ENCODE measurements at regions not wholly inside any gene's neighbourhood (a gene's known extent, or its start where the extent isn't known, plus 50 kb on each side); places are given as distances from the start of the nearest gene placed in this dataset.

DNA sequence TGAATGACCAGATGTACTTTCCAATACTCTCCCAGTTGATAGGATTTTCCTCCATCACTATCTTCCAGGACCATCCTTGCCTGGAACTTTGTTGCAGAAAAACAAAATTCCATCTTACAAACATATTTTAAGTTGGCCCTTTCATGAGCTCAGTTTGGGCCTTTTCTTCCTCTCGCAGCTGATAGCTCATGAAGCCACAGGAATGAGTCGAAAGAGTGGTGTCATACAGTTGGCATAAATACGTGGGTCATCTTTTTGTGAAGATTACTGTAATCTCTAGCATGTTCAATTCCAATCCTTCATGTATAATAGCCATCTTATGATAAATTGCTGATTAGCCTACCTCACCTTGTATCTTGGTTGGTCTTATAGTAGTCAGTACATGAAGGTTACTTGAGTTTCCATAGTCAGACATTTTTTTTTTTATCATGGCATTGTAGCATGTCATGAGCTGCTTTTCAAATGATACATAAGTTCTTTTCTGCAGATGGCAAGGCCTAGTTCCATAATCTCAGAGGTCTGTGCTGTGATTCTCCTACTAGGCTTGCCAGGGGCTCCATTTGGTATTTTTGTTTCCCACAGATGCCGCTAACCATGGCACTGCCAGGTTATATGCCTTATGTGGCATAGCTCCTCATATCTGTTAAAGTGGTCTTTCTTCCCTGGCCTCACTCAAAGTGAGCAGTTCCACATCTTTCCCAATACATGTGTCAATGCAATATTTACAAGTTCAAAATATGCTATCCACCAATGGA is 380.6 kb upstream of the DCN start:
- no peak for DNase-seq

GRCh38 chr12:91562476-91562875 is 379.9 kb upstream of the DCN start:
- DNase-seq: no peak

DNA sequence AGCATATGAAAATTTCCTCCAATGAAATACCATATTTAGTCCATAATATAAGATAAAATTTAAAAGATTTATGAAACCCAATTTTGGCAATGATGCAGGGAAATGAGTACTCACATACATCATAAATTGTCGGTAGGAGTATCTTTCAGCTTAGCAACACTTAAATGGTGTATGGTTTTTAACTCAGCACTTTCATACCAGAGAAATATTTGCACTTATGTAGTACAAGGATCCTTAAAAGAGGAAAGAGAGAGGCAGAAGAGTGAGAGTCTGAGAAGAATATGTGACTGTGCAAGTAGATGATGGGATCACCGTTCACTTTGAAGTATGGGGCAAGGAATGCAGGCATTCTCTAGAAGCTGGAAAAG is 379.3 kb upstream of the DCN start:
- DNase-seq: no peak

- DNase-seq: no peak
Measured at GRCh38 chr12:91561301-91561957, 378.8 kb upstream of the DCN start.

- peak; percentile 37 for DNase-seq
Measured at GRCh38 chr12:91556909-91557308, 374.3 kb upstream of the DCN start.

GRCh38 chr12:91555436-91556415 is 373.1 kb upstream of the DCN start:
- DNase-seq: no peak

GRCh38 chr12:91551927-91552326 is 369.3 kb upstream of the DCN start:
- DNase-seq: no peak

DNA sequence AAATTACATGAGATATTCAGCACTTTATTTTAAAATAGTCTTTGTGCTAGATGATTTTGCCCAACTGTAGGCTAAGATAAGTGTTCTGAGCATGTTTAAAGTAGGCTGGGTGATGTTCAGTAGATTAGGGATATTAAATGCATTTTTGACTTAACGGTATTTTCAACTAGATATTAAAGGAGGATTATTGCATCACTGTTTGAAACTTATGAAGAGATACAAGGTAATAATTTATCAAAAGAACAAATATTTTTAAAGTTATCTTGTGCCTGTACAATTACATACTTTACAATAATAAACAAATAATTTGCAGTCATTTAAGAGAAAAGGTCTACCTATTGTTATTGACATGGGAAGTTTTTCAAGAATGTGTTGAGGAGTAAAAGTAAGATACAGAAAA is 368.6 kb upstream of the DCN start:
- DNase-seq: no peak

DNA sequence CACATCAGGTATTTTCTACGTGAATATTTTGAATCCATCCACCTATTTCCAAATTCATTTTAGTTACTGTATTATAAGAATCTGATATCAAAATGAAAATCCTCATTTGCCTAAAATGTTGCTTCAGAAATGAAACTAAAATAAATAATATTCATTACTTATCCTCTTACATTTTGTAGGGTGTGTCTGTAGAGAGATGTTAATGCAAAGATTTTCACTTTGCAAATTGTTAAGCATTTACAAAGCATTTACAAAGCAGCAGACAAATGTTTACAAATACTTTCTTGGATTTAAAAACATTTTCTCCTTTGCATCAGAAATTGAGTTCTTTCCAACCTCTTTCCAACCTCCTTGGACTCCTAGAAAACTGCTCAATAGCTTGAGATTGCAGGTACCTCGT is 360.0 kb upstream of the DCN start:
- no peak for DNase-seq

- DNase-seq: peak; percentile 4
Measured at GRCh38 chr12:91542067-91542466, 359.4 kb upstream of the DCN start.

DNA sequence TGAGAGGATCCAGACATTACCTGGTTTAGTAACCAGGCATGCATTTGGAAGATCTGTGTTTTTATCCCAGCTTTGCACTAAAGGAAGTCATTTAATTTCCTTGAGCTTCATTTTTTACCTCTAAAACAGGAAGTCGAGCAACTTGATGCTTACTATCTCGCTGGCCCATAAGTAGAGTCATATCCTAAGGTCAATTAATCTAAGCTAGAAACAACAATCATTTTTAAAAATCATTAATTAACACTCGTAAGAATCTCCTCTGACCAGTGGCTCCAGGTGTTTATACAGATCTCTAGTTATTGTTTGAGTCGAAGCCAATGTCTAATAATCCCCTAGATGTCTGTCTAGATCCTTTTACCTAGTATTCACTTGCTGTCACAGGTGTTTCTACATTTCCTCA is 355.8 kb upstream of the DCN start:
- DNase-seq: no peak

- DNase-seq: no peak
Measured at GRCh38 chr12:91533366-91533765, 350.7 kb upstream of the DCN start.

- DNase-seq: no peak
Measured at GRCh38 chr12:91529829-91530228, 347.2 kb upstream of the DCN start.

- no peak for DNase-seq
Measured at GRCh38 chr12:91523831-91524230, 341.2 kb upstream of the DCN start.

DNA sequence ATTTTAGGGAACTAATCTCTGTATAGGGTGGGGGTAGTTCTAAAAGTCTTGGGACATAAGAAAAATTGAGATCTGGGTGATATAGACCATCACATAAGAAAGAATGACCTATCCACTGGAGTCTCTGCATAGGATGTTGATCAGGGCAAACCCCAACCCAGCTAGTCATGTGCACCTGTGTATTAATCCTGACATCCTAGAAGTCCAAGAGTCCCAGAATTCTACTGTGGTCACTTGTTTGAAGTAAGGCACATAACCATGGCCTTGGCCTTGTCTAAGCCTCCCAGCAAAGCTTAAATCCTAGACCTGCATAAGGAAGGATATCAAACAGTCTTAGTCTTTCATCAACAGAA is 334.1 kb upstream of the DCN start:
- DNase-seq: no peak

DNA sequence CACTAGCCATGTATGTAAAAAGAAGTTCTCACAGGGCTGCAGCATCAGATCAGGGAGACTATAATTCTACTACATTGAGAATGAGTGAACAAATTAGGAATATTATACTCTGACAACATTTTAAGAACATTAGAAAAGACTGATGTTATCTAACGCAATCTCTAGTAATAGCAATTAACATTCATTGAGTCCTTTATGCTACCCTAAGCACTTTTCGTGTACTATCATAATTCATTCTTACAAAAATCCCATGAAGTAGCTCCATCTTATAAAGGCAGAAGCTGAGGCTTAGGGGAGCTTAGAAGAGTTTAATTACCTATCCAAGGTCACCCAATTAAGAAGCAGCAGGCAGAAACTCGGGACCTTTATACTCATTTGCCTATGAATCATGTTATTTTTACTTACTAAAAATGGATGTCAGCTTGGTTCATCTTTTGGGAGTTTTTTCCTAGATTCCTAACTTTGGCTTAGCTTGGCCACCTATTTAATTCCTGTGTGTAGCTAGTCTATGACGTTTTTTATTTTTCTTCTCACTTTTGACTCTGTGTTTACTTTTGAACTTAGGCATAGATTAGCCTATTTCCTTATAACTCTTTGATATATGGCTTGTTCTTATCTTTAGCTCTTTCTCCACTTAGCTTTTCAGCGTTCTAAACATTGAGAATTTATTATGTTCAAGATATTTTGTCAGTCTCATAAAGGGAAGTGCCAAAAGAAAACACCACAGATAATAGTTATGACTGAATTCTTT is 333.5 kb upstream of the DCN start:
- DNase-seq: no peak

DNA sequence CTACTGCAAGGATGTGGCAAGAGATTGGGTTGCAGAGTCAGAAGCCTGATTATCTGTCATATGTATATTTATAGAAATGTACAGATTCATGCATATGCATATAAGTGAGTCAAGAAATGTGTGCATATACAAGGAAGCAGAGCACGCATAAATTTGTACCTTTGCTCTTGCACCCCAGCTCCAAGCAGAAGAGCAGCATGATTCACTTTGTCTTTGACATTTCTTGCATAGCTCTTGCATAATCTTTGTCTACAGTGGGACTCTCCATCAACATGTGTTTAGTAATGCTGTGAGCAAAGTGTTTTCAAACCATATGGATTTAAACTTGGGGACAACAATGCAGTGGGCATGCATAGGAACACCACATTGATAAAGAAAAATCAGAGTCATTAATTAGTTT is 330.7 kb upstream of the DCN start:
- no peak for DNase-seq

- no peak for DNase-seq
Measured at GRCh38 chr12:91511795-91512420, 329.3 kb upstream of the DCN start.

DNA sequence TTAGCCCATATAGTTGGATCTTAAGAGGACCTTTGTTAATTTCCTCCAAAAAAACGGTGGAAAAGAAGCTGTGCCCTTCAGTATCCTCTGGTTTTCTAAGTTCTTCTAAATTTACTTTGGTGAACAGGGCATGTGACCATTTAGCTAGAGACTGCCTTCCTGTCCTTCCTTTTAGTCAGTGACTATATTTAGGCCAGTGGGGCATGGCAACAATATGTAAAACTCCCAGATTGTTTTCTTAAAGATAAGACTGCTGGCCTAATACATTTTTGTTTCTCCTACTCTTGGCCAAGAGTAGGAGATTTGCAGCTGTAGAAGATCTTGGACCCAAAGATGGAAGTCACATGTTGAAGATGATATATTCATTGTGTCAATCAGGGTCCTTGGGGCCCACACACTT is 325.1 kb upstream of the DCN start:
- DNase-seq: no peak

DNA sequence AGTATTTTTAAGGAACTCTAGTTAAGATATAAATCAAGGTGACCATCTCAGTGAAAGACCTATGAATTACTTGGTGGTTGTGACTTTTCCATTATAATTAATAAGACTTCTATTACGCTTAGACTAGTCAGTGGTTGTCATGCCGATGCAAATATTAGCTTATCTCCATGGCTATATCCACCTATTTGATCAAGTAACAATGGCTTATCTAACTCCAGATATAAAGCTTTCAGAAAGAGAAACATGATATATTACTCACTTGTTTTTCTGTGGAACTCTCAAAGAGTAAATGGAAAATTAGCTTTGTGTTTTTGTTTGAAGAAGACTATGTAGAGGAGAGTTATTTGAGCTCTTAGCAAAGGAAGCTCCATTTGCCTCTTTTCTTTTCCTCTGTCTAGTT is 323.8 kb upstream of the DCN start:
- peak; percentile 21 for DNase-seq

DNA sequence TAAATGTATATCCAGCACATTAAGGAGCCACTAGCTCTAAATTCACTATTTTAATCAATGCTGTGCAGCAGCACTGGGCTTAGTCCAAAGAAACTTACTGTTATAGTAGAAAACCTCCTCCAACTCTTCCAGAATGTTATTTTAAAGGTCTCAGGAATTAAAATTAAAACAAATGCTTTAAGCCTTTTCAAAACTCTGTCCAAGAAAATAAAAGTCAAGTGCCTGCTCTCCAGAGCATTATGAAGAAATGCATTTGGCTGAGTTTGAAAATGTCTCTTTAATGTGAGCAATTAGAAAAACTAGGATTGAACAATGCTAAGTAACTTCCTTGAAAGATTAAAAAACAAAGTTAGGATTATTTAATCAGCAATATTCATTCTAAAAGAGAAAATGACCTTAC is 322.4 kb upstream of the DCN start:
- no peak for DNase-seq

DNA sequence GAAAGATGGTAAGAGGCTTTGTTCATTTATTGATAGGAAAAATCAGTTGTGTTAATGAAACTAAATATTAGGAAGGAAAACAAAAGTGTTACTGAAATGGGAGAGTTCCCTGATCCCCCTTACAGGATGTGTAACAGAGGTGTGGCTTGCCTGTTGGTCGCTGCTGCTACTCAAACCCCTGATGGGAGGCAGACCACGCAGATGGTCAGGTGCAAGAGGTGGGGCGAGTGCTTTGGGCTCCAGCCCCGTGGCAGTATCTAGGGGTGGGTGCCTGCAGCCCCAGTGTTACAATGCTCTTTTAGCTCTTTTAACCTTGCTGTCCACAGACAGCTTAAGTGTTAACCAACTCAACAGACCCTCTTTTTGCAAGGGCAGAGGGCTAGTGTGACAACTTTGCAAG is 319.6 kb upstream of the DCN start:
- no peak for DNase-seq

GRCh38 chr12:91496337-91496736 is 313.7 kb upstream of the DCN start:
- DNase-seq: no peak

All from NCI-H510A treated with DMSO at 0.1 percent for 48 hours (cell line).